ENCODE measurements at regions not wholly inside any gene's neighbourhood (a gene's known extent, or its start where the extent isn't known, plus 50 kb on each side); places are given as distances from the start of the nearest gene placed in this dataset.

- TF ChIP-seq, protein P1, sequence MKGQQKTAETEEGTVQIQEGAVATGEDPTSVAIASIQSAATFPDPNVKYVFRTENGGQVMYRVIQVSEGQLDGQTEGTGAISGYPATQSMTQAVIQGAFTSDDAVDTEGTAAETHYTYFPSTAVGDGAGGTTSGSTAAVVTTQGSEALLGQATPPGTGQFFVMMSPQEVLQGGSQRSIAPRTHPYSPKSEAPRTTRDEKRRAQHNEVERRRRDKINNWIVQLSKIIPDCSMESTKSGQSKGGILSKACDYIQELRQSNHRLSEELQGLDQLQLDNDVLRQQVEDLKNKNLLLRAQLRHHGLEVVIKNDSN (CRISPR knock-in tag; IDR thresholded peaks at IDR 0.05) = no peak
- TF ChIP-seq RELA (CRISPR knock-in tag; IDR thresholded peaks at IDR 0.05; ENCODE audit: borderline replicate concordance) = no peak
- TF ChIP-seq, protein P2, sequence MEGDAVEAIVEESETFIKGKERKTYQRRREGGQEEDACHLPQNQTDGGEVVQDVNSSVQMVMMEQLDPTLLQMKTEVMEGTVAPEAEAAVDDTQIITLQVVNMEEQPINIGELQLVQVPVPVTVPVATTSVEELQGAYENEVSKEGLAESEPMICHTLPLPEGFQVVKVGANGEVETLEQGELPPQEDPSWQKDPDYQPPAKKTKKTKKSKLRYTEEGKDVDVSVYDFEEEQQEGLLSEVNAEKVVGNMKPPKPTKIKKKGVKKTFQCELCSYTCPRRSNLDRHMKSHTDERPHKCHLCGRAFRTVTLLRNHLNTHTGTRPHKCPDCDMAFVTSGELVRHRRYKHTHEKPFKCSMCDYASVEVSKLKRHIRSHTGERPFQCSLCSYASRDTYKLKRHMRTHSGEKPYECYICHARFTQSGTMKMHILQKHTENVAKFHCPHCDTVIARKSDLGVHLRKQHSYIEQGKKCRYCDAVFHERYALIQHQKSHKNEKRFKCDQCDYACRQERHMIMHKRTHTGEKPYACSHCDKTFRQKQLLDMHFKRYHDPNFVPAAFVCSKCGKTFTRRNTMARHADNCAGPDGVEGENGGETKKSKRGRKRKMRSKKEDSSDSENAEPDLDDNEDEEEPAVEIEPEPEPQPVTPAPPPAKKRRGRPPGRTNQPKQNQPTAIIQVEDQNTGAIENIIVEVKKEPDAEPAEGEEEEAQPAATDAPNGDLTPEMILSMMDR (IDR thresholded peaks at IDR 0.05) = no peak
- no peak for TF ChIP-seq NR3C1 (CRISPR knock-in tag; conservative IDR thresholded peaks at IDR 0.05; ENCODE audit: low read depth)
- no peak for TF ChIP-seq JUN (CRISPR knock-in tag; IDR thresholded peaks at IDR 0.05)
- no peak for TF ChIP-seq CREB1 (CRISPR knock-in tag; IDR thresholded peaks at IDR 0.05)
- no peak for TF ChIP-seq KAT7 (CRISPR knock-in tag; IDR thresholded peaks at IDR 0.05; ENCODE audit: borderline replicate concordance)
- no peak for TF ChIP-seq NR2C2 (CRISPR knock-in tag; IDR thresholded peaks at IDR 0.05)
- TF ChIP-seq ZBTB43 (CRISPR knock-in tag; IDR thresholded peaks at IDR 0.05) = no peak
Measured at GRCh38 chr2:129240061-129240460, 739.4 kb upstream of the RAB6C start.
